ENCODE measurements at regions not wholly inside any gene's neighbourhood (a gene's known extent, or its start where the extent isn't known, plus 50 kb on each side); places are given as distances from the start of the nearest gene placed in this dataset.

- intact Hi-C loops (cut with micrococcal nuclease; ENCODE audit: unreplicated experiment) (no loop called here), in situ Hi-C loops (cut with MboI) (no loop called here)
- RAD21 ChIA-PET (ENCODE audit: unreplicated experiment): no interaction called here
- no peak for DNase-seq (ENCODE audit: low read depth, low spot score)
- ATAC-seq: no peak
- Histone ChIP-seq H3K9ac (ENCODE audit: control insufficient read depth, insufficient read depth, low read length) (no peak overlapping the region), H4K20me1 (ENCODE audit: control insufficient read depth, insufficient read depth) (no peaks in the 10 kb centered on the region), H3K27me3 (replicated peaks in 1 of 2; ENCODE audit: control insufficient read depth in 2 of 2, insufficient read depth in 2 of 2, low read length in 1 of 2) (no peaks in the 10 kb centered on the region), H3K9me3 (replicated peaks; ENCODE audit: control insufficient read depth, insufficient read depth, low read length) (no peaks in the 10 kb centered on the region; the same call in 2 of the 3 replicates), H3K36me3 (ENCODE audit: control insufficient read depth in 2 of 2, insufficient read depth in 2 of 2, low read length in 1 of 2) (no peaks in the 10 kb centered on the region), H3K27ac (ENCODE audit: control insufficient read depth, insufficient read depth) (no peak overlapping the region), H3K4me1 (ENCODE audit: control insufficient read depth, insufficient read depth, low read length) (no peaks in the 10 kb centered on the region), H3K79me2 (ENCODE audit: control insufficient read depth, insufficient read depth, low read length) (no peaks in the 10 kb centered on the region), H3K4me2 (ENCODE audit: control insufficient read depth, insufficient read depth) (no peak overlapping the region), H2AFZ (ENCODE audit: control insufficient read depth, low read depth, low read length) (no peak overlapping the region), H3K4me3 (no peak overlapping the region)
- 0% methylated on average over 2 of the region's 2 CpGs for WGBS (ENCODE audit: insufficient coverage, insufficient replicate concordance, low lambda C conversion rate, missing lambda C conversion rate)
- BruUV-seq (replicated peaks): no TSS peak
- TF ChIP-seq USF1 (IDR thresholded peaks at IDR 0.05; ENCODE audit: borderline replicate concordance, extremely low read length, insufficient read depth, low read depth, low read length) (no peak), ESRRA (IDR thresholded peaks at IDR 0.05; ENCODE audit: low read length) (no peak), RFX5 (IDR thresholded peaks at IDR 0.05; ENCODE audit: low read depth, low read length) (no peak), CHD1 (IDR thresholded peaks at IDR 0.05; ENCODE audit: low read depth, low read length) (no peak), ZNF384 (IDR thresholded peaks at IDR 0.05; ENCODE audit: borderline replicate concordance, low read depth, low read length) (no peak), WRNIP1 (IDR thresholded peaks at IDR 0.05; ENCODE audit: borderline replicate concordance, low read depth, low read length) (no peak), IRF5 (IDR thresholded peaks at IDR 0.05; ENCODE audit: borderline replicate concordance) (no peak), NRF1 (conservative IDR thresholded peaks at IDR 0.05; ENCODE audit: low read depth, low read length) (no peak), ZZZ3 (IDR thresholded peaks at IDR 0.05; ENCODE audit: control insufficient read depth, insufficient read length, low read depth) (no peak), MEF2B (IDR thresholded peaks at IDR 0.05; ENCODE audit: partially characterized antibody, poor library complexity, severe bottlenecking) (no peak), MEF2A (IDR thresholded peaks at IDR 0.05; ENCODE audit: insufficient read depth, low read depth, low read length) (no peak), SMAD1 (IDR thresholded peaks at IDR 0.05; ENCODE audit: low read depth, partially characterized antibody) (no peak), IRF4 (IDR thresholded peaks at IDR 0.05; ENCODE audit: low read depth, low read length) (no peak), MXI1 (IDR thresholded peaks at IDR 0.05; ENCODE audit: low read depth, low read length) (no peak), BCL11A (IDR thresholded peaks at IDR 0.05; ENCODE audit: low read depth, low read length) (no peak), NR2F1 (conservative IDR thresholded peaks at IDR 0.05) (no peak)
- TF ChIP-seq, protein P1, sequence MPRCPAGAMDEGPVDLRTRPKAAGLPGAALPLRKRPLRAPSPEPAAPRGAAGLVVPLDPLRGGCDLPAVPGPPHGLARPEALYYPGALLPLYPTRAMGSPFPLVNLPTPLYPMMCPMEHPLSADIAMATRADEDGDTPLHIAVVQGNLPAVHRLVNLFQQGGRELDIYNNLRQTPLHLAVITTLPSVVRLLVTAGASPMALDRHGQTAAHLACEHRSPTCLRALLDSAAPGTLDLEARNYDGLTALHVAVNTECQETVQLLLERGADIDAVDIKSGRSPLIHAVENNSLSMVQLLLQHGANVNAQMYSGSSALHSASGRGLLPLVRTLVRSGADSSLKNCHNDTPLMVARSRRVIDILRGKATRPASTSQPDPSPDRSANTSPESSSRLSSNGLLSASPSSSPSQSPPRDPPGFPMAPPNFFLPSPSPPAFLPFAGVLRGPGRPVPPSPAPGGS (IDR thresholded peaks at IDR 0.05; ENCODE audit: borderline replicate concordance, insufficient read depth, low read depth, low read length, poor library complexity, severe bottlenecking): no peak
- TF ChIP-seq, protein P2, sequence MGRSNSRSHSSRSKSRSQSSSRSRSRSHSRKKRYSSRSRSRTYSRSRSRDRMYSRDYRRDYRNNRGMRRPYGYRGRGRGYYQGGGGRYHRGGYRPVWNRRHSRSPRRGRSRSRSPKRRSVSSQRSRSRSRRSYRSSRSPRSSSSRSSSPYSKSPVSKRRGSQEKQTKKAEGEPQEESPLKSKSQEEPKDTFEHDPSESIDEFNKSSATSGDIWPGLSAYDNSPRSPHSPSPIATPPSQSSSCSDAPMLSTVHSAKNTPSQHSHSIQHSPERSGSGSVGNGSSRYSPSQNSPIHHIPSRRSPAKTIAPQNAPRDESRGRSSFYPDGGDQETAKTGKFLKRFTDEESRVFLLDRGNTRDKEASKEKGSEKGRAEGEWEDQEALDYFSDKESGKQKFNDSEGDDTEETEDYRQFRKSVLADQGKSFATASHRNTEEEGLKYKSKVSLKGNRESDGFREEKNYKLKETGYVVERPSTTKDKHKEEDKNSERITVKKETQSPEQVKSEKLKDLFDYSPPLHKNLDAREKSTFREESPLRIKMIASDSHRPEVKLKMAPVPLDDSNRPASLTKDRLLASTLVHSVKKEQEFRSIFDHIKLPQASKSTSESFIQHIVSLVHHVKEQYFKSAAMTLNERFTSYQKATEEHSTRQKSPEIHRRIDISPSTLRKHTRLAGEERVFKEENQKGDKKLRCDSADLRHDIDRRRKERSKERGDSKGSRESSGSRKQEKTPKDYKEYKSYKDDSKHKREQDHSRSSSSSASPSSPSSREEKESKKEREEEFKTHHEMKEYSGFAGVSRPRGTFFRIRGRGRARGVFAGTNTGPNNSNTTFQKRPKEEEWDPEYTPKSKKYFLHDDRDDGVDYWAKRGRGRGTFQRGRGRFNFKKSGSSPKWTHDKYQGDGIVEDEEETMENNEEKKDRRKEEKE (IDR thresholded peaks at IDR 0.05): no peak
- POLR2A ChIA-PET: no interaction called here
- SMC1A ChIA-PET (ENCODE audit: uncharacterized antibody, unreplicated experiment): interaction anchor here (0.6 kb wide), 1 partner anchor 28 kb away, joined by 3 read pairs; no protein-coding TSS in a partner anchor
- no peak for FAIRE-seq
- CTCF ChIA-PET: no interaction called here
Observed at GRCh38 chr2:34254272-34254878, 655.3 kb upstream of the FAM98A start.

All from GM12878 (cell line).